PC-3 (cell line): ENCODE measurements at regions not wholly inside any gene's neighbourhood (a gene's known extent, or its start where the extent isn't known, plus 50 kb on each side); places are given as distances from the start of the nearest gene placed in this dataset.

Source experiments
- ATAC-seq: fragments of 200-7000 bp; cut with Tn5 transposase; 2 replicates; pipeline ENCODE4 v1.9.1; 2020; ENCODE audit warnings: mild to moderate bottlenecking, moderate library complexity
- BruUV-seq: library from RNA; stranded (reverse); fragments of 400-500 nt; replicated peaks from 2 replicates; lab custom pipeline; 2021; lab: Mats Ljungman, UMichigan
- CTCF ChIA-PET: fragments of 300-600 bp; sonication (Branson Sonifier 250); formaldehyde crosslinking; loops from one replicate; lab custom pipeline; 2022; ENCODE audit warnings: antibody characterized with exemption; lab: Charles Lee
- POLR2A ChIA-PET: fragments of 300-600 bp; sonication (Branson Sonifier 250); formaldehyde crosslinking; loops from one replicate; lab custom pipeline; 2022; ENCODE audit warnings: antibody characterized with exemption; ENCODE audit not compliant: unreplicated experiment; lab: Charles Lee
- DNase-seq: peaks from one replicate; pipeline ENCODE4 v3.0.0-alpha.2; 2015
- H2AFZ ChIP-seq: fragments of 300-600 bp; sonication (generic); 2 replicates; pipeline ENCODE4 v1.6.0; 2016; ENCODE audit warnings: antibody characterized with exemption, low read length
- H3F3A ChIP-seq: fragments of 300-600 bp; sonication (generic); one replicate; pipeline ENCODE4 v1.6.0; 2017; ENCODE audit warnings: antibody characterized with exemption, low read length, control low read depth, mild to moderate bottlenecking; ENCODE audit not compliant: unreplicated experiment
- H3K27ac ChIP-seq: fragments of 300-600 bp; sonication (generic); 2 replicates; pipeline ENCODE4 v1.5.1; 2016; ENCODE audit warnings: mild to moderate bottlenecking, low read length
- H3K27me3 ChIP-seq: fragments of 300-600 bp; sonication (generic); 2 replicates; pipeline ENCODE4 v1.6.1; 2016; ENCODE audit warnings: low read length, mixed read lengths
- H3K36me3 ChIP-seq: fragments of 300-600 bp; sonication (generic); 2 replicates; pipeline ENCODE4 v1.6.1; 2016; ENCODE audit warnings: low read depth, mixed run types, low read length, mixed read lengths
- H3K4me1 ChIP-seq: fragments of 300-600 bp; sonication (generic); 2 replicates; pipeline ENCODE4 v1.5.1; 2016; ENCODE audit warnings: low read length; ENCODE audit not compliant: insufficient read depth
- H3K4me2 ChIP-seq: fragments of 300-600 bp; sonication (generic); 2 replicates; pipeline ENCODE4 v1.6.0; 2016; ENCODE audit warnings: low read length
- H3K4me3 ChIP-seq: fragments of 300-600 bp; sonication (generic); 2 replicates; pipeline ENCODE4 v1.5.1; 2016; ENCODE audit warnings: mild to moderate bottlenecking, low read length, mixed read lengths
- H3K79me2 ChIP-seq: fragments of 300-600 bp; sonication (generic); 2 replicates; pipeline ENCODE4 v1.6.1; 2017; ENCODE audit warnings: low read length, mixed read lengths
- H3K9ac ChIP-seq: fragments of 300-600 bp; sonication (generic); 2 replicates; pipeline ENCODE4 v1.6.0; 2016; ENCODE audit warnings: mild to moderate bottlenecking, low read length
- H3K9me2 ChIP-seq: fragments of 300-600 bp; sonication (generic); replicated peaks from 2 replicates; pipeline ENCODE4 v1.6.1; 2016; ENCODE audit warnings: mixed run types, low read length, mixed read lengths
- H3K9me3 ChIP-seq: fragments of 300-600 bp; sonication (generic); 2 replicates; pipeline ENCODE4 v1.6.1; 2016; ENCODE audit warnings: low read length, mixed read lengths
- H4K20me1 ChIP-seq: fragments of 300-600 bp; sonication (generic); 2 replicates; pipeline ENCODE4 v1.6.1; 2016; ENCODE audit warnings: low read length, mixed read lengths
- EZH2 ChIP-seq: fragments of 300-600 bp; sonication (generic); IDR thresholded peaks from one replicate; pipeline ENCODE4 v1.6.1; 2017; ENCODE audit warnings: antibody characterized with exemption, mild to moderate bottlenecking, low read length; ENCODE audit not compliant: unreplicated experiment
- EZH2phosphoT487 ChIP-seq: fragments of 300-600 bp; sonication (generic); IDR thresholded peaks from 2 replicates; pipeline ENCODE4 v1.6.1; 2018; ENCODE audit warnings: mild to moderate bottlenecking, antibody characterized with exemption, low read length, borderline replicate concordance
- intact Hi-C: fragments of 100-400 bp; cut with micrococcal nuclease; formaldehyde crosslinking; loops from 2 replicates; pipeline ENCODE4 v1.9.0; 2023
- TF ChIP-seq, protein P1 (sequence below): fragments of 300-600 bp; sonication (generic); conservative IDR thresholded peaks from 2 replicates; pipeline ENCODE4 v1.5.1; 2017; ENCODE audit warnings: antibody characterized with exemption, low read depth, mild to moderate bottlenecking, low read length

DNA sequence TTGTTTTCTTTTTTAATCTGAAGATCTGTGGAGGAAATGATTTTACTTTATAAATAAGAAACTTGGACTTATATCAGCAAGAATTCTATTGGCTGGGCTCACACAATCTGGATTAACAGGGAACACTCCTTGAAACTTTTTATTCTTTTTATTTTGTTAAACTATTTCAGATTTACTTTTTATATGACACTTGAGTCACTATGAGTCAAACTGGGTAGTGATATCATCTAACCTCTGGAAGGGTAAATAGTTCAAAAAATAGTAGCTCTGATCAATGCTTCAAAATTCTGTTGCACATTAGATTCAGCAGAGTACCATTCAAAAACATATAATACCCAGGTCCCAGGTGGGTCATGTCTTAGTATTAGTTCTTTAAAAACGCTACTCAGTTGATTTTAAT is 55.1 kb upstream of the NBEA start:
- Histone ChIP-seq H3K4me1 (peaks cover 18% of the 10 kb centered on the region), H3K9me3 (no peaks in the 10 kb centered on the region), H3K4me3 (no peak overlapping the region), H3K9ac (no peak overlapping the region), H3K4me2 (peak overlapping the region; percentile 23), H4K20me1 (no peaks in the 10 kb centered on the region), H3K9me2 (no peaks in the 10 kb centered on the region), H3K27ac (peak overlapping the region; percentile 71), H3F3A (no peaks in the 10 kb centered on the region), H2AFZ (no peak overlapping the region), H3K79me2 (no peaks in the 10 kb centered on the region), H3K36me3 (no peaks in the 10 kb centered on the region), H3K27me3 (no peaks in the 10 kb centered on the region)
- ATAC-seq (peak; percentile 88), DNase-seq (peak; percentile 68)
- POLR2A ChIA-PET = no interaction called here
- TF ChIP-seq, protein P1, sequence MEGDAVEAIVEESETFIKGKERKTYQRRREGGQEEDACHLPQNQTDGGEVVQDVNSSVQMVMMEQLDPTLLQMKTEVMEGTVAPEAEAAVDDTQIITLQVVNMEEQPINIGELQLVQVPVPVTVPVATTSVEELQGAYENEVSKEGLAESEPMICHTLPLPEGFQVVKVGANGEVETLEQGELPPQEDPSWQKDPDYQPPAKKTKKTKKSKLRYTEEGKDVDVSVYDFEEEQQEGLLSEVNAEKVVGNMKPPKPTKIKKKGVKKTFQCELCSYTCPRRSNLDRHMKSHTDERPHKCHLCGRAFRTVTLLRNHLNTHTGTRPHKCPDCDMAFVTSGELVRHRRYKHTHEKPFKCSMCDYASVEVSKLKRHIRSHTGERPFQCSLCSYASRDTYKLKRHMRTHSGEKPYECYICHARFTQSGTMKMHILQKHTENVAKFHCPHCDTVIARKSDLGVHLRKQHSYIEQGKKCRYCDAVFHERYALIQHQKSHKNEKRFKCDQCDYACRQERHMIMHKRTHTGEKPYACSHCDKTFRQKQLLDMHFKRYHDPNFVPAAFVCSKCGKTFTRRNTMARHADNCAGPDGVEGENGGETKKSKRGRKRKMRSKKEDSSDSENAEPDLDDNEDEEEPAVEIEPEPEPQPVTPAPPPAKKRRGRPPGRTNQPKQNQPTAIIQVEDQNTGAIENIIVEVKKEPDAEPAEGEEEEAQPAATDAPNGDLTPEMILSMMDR = no peak
- TF ChIP-seq EZH2 (no peak), EZH2phosphoT487 (no peak)
- intact Hi-C loops = loop anchor here (1.0 kb wide), 1 partner anchor 164 kb away; no protein-coding TSS in a partner anchor
- CTCF ChIA-PET = no interaction called here
- no TSS peak for BruUV-seq
